ENCODE measurements at regions not wholly inside any gene's neighbourhood (a gene's known extent, or its start where the extent isn't known, plus 50 kb on each side); places are given as distances from the start of the nearest gene placed in this dataset.

DNA sequence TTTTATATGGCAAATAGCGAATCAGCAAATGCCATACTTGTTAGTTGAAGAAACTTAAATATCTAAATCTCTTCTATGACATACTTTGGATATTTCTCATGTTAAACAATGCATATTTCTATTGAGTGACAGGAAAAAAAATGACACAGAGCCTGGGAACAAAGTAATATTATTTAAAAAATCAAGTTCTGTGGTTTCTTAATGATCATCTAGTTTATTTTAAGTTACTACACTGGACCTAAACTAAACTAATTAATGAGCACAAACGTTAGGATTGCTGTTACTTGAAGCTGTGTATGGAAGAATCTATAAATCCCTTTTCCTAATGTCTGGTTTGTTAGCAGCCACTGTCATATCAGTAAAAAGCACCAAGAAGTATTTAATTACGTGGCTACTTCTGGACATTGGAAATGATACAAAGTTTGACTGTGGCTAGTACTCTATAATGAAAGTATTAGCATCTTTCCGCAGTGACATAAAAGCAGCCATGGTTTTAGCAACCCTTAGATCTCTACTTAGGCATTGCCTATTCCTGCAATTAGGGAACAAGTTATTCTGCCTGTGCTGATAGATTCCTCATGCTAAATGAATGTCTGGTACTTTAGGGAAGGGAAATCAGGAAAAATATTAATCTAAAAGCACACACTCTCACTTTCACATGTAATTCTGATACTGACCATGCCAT lies 981.7 kb upstream of the B3GALT2 start:
- no peak for DNase-seq (ENCODE audit: low read depth)

DNA sequence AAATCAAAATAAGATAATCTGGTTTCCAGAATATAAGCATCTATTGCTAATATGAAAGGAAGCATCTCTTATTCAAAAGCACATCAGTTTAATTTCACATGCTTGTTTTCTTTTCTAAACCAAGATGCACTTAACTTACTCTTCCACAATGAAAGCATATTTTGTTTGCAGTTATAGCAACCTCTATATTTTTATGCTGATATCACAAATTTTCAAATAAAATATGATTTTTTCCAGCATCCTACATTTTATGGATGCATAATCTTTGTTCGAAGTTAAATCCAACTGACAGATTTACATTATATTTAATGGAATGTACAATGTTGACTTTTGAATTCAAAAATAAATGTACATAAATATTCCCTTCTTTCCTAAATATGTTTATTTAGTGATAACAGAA lies 978.3 kb upstream of the B3GALT2 start:
- DNase-seq (ENCODE audit: low read depth): no peak

DNA sequence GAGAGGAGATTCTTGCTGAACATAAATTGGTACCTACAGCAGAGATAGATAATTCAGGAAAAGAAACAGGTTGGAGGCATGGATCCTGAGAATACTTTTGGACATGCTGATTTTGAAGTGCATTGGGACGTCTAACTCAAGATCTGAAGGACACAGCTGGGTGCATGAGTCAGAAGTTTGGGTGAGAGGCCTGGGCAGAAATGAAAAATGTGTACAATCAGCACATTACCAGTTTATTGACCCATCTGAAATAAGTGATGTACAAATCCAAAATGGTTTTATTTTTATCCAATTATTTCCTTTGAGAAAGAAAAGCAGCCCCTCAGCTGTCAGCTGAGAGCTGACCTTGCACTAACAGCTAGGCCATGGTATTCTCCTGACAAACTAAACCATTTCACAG lies 975.2 kb upstream of the B3GALT2 start:
- DNase-seq (ENCODE audit: low read depth): no peak

DNA sequence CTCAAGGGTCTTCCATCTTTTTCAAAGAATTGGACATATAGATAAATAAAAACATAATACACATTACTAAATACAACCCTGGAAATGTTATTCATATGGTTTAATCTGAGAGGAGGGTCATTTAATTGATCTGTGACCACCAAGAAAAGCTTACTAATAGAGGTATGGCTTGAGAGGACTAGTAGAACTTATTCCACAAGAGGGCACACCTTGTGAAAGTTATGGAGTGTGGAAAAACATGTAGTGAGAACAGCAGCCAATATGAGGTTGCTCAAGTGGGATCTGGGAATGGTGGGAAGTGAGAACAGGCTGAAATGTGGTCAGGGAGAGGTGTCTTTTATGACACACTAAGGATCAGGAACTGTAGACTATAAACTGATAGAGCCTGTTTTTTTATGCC lies 973.5 kb upstream of the B3GALT2 start:
- DNase-seq (ENCODE audit: low read depth): peak; percentile 28

DNA sequence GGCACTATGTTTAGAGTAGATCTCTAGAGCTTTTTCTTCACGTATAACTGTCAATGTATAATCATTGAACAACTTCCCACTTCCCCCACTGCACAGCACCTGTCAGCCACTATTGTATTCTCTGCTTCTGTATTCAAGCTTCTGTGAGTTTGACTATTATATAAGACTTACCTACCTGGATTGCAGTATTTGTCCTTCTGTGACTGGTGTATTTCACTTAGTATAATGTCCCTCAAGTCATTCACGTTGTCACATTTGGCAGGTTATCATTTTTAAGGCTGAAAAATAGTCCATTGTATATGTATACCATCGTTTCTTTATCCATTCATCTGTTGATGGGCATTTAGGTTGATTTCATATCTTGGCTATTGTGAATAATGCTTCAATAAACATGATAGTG lies 969.5 kb upstream of the B3GALT2 start:
- DNase-seq (ENCODE audit: low read depth): no peak

DNA sequence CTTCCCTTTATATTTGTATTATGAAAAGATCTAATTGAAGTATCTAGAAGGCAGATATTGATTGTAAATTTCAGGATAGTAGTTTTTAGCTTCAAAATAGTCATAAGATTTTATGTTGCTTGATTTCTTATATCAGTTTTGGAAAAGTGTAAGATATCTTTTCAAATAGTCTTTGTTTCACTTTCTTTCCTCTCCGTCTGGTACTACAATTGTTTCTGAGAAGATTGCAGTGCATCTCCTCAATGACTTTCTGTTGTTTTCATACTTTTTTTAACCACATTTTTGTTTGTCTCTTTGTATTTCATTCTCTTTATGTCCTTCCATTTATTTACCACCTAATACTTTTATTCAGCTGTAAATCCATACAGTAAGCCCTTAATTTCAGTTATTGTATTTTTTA lies 964.6 kb upstream of the B3GALT2 start:
- DNase-seq (ENCODE audit: low read depth): no peak

DNA sequence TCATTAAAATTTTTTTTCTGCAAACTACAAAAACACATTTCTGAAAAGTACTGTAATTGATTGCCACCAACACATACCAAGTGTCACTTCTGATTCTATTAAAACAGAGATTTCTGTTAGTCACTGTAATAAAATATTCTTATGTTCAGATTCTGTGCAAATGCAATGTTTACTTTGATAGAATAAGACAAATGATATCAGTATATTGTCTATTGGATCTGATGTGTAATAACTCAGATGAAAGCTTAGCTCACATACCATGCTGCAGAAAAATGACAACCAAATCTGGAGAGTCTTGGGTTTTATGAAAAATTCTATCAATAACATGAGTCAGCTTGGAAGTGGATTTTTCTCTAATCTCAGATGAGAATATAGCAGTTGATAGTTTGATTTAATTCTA lies 963.8 kb upstream of the B3GALT2 start:
- DNase-seq (ENCODE audit: low read depth): no peak

DNA sequence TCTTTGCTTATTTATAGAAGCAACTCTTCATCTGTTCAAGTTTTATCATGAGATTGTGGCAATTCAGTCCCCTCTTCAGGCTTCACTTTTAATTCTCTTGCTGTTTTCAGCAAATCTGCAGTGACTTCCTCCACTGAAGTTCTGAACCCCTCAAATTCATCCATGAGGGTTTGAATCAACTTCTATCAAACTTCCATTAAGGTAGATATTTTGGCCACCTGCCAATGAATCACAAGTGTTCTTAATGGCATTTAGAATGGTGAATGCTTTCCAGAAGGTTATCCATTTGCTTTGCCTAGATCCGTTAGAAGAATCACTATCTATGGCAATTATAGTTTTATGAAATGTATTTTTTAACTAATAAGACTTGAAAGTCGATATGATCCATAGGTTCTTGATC lies 946.7 kb upstream of the B3GALT2 start:
- DNase-seq (ENCODE audit: low read depth): no peak

DNA sequence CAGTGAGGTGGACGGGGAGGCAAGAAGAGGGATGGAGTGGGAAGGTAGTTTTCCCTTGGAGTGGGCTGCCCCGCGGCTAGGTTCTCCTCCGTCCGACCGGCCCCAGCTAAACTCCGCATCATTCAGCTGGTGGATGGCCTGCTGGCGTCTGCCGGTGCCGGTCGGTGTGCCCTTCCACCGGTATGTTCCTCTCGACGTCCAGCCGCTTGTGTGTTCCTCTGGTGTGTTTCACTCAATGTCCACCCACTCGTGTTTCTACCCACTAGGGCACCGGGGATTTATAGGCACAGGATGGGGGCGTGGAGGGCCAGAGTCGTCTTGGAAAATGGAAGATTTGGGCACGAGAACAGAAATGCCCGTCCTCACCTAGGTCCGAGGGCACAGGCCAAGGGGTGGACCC lies 931.7 kb upstream of the B3GALT2 start:
- no peak for DNase-seq (ENCODE audit: low read depth)

DNA sequence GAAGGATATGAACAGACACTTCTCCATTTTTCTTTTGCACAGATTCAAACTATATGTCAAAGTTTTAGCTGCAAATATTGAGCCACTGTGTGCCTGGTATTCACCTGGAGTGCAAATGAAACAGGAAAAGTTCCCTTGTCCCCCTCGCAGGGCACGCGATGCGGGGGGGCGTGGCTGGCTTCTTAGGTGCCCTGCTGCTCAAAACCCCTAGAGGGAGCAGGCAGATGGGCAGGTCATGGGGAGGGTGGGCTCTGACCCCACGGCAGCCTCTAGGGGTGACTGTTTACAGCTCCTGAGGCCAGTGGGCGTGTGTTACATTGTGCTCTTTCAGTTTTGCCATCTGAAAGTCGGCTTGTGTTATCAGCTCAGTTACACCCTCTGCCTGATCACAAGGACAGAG lies 931.2 kb upstream of the B3GALT2 start:
- no peak for DNase-seq (ENCODE audit: low read depth)

DNA sequence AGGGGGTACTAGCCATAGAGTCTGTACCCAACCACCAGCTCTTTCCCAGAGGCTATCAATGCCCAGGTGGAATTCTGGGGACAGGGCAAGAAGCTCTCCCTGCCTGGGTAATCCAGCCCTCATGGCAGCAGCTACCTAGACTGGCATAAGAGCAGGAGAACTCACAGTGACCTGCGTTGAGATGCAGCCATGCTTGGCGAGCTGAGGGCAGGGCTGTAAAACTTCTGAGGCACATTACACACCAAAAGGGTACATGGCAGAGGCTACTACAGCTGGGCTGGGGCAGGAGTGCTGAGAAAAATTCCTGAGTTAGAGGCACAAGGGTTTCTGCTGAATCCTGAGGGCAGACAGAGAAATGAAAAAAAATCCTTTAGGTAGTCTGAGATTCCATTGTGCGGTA lies 927.9 kb upstream of the B3GALT2 start:
- DNase-seq (ENCODE audit: low read depth): no peak

DNA sequence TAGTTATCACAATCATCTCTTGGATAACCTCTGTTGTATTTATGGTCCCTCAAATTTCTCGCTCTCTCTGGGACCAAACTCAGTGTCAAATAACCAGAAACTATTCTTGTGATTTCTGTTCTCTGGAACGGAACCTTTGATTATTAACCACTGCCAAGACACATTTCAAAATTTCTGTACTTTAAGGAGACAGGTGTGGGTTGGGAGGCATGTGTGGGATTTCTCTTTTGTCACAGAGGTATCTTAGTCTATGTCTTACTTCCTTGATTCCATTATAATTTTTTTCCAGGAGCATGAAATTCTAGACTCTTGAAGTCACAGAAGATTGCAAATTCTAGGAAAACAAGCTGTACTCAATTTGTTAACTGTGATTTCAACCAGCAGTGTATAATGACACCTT lies 919.0 kb upstream of the B3GALT2 start:
- no peak for DNase-seq (ENCODE audit: low read depth)

DNA sequence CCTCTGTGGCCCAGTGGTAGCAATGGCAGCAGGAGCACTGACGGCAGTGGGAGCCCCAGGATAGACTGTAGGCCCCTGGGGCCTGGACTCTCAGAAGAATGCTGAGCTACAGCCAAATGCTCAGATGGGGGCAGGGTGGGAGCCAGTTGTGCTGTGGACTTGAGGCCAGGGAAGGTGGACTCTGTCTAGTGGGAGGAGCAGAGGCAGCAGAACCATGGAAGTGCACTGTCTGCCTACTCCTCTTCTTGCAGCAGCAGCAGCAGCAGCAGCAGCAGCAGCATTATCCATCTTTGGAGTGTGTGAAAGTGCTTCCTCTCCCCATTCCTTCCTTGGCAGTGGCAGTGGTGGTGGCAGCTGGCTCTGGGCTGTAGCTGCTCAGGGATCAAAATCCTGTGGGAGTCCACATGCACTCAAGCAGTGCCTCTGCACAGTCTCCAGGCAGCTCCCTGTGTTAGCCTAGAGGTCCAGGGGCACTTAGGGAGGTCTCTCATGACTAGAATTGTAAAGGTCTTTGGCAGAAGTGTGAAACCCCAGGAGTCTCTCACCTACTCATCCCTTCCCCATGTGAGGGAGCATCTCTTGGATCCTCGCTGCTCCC lies 917.9 kb upstream of the B3GALT2 start:
- DNase-seq (ENCODE audit: low read depth): no peak

DNA sequence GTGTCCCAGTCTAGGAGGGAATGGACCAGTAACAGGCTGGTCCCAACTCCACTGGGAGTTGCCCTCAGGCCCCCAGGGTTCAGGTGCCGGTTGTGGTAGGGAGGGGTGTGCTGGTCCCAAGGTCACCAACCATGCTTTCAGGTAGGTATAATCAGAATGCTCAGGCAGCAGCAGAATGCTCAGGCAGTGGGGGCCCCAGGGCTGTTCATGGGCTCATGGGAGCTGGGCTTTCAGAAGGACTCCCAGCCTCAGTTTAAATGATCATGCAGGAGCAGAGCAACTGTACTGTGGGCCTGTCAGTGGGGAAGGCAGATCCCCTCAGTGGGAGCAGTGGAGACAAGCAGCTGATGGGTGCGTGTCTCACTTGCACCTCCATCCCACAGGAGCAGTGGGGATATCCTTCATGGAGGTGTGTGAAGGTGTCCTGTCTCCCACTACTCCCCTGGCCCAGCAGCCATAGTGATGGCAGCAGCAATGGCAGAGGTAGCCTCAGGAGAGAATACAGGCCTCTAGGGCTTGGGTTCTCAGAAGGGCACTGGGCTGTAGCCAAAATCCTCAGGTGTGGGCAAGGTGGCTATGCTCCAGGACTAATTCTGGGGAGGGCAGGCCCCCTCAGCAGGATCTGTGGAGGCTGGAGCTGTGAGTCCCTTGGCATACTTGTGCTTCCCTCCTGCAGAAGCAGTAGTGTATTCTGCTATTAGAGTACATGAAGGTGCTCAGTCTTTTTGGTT lies 917.3 kb upstream of the B3GALT2 start:
- DNase-seq (ENCODE audit: low read depth): no peak

DNA sequence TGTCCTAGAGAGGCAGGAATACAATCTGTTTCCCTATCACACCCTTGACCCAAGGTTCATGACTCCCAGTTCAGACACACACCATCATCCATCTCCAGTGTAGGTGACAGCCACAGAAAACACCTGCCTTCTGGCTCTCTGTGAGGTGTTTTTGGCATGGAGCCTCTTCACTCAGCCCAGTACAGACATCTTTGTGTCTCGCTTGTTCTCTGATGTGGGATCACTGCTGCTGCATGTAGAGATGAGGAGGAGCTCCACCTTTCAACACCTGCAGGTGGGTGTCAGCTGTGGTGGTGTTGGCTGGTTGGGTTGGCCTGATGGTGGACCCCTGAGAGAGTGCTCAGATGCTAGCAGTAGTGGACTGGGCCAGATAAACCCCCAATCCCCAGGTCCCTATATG lies 916.7 kb upstream of the B3GALT2 start:
- DNase-seq (ENCODE audit: low read depth): no peak

DNA sequence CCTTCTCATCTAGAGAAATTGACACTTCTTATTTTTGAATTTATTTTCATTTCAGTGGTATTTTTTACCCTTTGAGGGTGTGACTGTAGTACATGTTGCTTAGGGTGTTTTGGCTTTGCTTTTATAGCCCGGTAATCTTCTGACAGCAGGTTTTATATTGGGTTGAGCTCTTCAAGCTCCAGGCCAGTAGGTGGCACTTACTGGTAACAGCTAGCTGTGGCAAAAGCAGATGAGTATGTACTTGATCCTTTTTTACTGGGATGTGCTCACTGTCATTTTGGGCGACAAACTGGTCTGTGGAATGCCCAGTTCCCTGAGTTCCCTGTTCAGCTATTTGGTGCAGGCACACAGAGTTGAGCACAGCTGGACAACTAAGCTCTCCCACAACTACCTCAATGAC lies 916.2 kb upstream of the B3GALT2 start:
- DNase-seq (ENCODE audit: low read depth): peak; percentile 18

DNA sequence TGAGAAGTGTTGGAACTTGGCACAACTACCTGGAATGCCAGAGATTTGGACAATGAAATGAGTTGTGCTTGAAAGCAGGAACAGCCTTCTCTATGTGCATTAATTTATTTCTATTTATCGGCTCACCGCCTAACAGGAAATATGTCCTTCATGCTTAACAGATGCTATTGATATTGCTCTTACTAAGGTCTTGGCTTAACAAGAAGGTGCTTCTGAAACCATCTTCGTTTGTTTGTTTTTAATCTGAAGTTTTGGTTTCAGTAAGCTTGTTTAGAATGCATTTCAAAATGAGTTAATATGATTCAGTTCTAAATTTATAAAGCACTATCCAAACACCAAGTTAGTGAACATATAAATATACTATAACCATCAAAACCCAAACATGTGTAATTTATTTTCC lies 898.3 kb upstream of the B3GALT2 start:
- no peak for DNase-seq (ENCODE audit: low read depth)

DNA sequence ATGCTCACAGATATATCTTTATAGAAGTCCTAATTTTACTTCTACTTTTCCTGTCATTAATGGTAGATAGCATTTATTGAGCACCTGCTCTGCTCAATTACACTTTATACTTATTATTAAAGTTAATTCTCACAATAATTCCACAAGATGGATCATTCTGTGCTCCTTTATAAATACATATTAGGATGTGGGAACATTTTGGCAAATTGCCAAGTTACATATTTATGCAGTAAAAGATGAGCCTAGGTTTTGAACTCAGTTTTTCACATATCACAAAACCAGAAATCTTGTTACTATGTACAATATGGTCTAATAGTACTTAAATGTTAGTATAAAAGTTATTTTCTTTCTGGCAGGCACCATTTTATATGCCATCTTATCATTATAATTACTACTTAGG lies 895.0 kb upstream of the B3GALT2 start:
- DNase-seq (ENCODE audit: low read depth): no peak

DNA sequence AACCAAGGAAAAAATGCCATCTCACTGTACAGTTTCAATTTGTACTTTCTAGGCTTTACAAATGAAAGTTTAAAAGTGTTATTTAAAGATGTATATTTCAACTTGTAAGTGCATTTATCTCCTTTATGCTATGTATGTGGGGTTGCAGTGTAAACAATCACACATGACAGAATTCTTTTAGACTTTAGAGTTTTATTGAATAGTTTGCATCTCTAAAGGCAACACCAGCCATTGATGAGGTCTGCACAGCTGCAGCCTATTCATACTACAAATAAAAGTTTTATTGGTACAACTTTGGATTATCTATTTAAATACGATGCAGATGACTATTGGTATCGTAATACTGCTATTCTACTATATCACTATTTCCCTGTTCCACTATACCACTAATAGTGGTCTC lies 894.4 kb upstream of the B3GALT2 start:
- no peak for DNase-seq (ENCODE audit: low read depth)

DNA sequence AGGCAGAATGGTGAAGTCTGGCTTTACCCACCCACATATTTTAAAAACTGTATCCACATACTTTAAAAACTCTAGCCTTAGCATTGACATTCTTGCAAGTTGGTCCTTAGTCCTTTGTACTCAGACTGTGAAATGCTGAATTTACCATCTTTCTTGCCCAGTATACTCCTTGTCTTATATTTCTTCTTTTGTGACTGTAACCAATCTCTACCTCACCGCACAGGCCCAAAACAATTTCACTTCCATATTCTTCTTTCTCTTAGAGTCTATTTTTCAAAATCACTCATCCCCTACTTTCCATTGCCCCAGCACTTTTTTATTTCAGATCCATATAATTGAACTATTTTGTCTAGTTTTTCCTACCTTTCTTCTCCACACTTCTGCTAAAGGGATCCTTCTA lies 892.4 kb upstream of the B3GALT2 start:
- DNase-seq (ENCODE audit: low read depth): no peak

DNA sequence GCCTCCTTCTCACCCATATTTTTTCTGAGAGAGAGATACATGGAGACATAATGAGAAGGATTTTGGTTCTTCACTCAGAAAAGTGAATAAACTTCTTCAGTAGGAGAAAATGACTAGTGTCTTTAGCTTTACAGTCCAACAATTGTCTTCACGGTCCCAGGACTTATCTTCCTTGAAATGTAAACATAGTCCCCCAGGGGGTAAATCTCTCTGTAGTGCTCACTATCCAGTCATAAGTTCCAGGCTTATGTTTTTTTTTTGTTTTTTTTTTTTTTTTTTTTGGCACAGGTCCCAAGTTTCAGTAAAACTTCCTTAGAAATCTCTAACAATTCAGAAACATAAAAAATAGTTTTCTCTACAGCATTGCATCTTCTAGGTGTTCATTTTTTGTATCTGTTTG lies 890.2 kb upstream of the B3GALT2 start:
- DNase-seq (ENCODE audit: low read depth): peak; percentile 19

DNA sequence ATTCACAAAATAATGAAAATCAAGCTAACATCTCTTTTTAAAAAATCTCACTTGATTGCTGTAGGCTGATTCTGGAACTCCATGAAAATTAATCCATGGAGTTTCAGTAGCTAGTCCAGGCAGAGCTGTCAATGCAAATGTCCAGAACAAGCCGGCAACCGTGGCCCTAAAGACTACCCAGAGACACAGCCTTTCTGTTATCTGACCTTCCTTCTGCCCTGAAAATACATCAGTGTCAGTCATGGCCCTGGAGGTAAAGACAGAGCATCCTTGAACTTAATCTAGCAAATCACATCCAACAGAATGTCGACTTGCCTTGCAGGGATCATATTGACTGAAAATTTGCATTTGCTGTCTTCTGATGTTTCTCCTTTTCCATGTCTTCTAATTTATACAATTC lies 887.4 kb upstream of the B3GALT2 start:
- no peak for DNase-seq (ENCODE audit: low read depth)

DNA sequence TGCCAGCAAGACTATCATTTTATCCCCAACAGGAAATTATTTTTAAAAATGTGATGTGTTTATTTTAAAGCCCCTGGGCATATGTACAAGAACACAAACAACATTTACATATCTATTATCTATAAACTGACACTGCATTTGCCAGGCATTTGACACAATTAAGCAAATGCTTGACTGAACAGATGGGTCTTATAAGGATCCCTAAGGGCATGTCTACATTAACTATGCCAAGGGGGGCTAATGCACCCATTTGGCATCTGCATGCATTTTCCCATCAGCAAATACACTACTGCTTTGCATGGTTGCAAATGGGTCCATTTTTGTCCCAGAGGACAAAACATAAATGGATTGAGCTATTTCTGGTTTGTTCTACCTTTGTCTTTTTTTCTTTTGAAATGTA lies 884.8 kb upstream of the B3GALT2 start:
- DNase-seq (ENCODE audit: low read depth): no peak

DNA sequence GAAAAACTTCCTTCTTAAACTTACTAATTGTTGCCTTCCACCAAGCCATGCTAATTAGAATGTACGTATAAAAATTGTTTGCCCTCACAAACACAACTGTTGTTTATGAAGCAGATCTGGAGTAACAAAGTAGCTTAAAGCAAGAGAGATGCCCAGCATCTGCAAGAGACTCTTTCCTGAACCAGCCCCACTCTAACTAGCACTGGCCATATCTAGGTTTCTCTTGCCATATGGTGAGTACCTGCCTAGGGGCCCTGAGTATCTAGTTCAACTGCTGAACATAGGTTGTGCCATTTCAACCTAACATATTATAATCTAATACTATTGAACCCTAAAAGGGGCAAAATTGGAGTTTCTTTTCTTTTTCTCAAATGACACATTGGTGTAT lies 883.4 kb upstream of the B3GALT2 start:
- DNase-seq (ENCODE audit: low read depth): no peak
